ENCODE measurements at regions not wholly inside any gene's neighbourhood (a gene's known extent, or its start where the extent isn't known, plus 50 kb on each side); places are given as distances from the start of the nearest gene placed in this dataset.

DNA sequence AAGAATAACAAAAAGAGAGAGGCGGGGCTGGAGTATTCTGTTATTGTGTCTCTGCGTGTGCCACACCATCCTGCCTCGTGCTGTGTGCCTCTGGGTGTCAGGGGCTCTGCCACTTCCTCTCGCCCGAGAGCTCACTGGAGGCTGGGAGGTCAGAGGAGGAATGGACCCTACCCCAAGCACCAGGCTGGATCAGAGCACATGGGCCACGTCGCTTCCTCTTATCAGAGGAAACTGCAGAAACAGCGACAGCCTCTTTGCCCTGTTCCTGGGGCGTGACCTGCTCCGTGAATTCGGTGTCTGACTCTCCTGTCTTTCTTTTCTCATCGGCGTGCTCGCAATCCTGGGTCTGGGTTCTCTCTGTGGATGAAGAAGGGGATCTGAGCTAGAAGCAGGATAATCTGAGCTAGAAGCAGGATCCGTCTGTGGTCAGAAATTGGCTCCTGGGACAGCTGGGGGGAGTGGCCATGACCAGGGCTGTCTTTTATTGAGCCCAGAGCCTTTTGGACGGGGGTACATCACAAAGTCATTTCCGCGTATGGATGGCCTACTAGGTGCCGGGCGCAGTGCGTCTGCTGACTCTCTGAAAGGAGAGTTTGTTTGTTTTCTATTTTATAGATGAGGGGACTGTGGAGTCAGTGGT is 150.3 kb upstream of the COL5A1 start:
- no peaks in the 10 kb centered on the region for H3K9me3 ChIP-seq (ENCODE audit: severe bottlenecking)
- H3K36me3 ChIP-seq (ENCODE audit: low read depth) = no peaks in the 10 kb centered on the region
- no peak overlapping the region for H3K27ac ChIP-seq (ENCODE audit: poor library complexity, severe bottlenecking)
- DNase-seq (ENCODE audit: low spot score) = peak; percentile 24
- no peak for TF ChIP-seq CTCF (IDR thresholded peaks at IDR 0.05; ENCODE audit: poor library complexity, severe bottlenecking)
- H3K4me1 ChIP-seq (ENCODE audit: insufficient read depth, poor library complexity, severe bottlenecking) = no peaks in the 10 kb centered on the region
- no peaks in the 10 kb centered on the region for H3K27me3 ChIP-seq (ENCODE audit: insufficient read depth, poor library complexity, severe bottlenecking)
- no peak overlapping the region for H3K4me3 ChIP-seq (ENCODE audit: severe bottlenecking)
- no peak for ATAC-seq (ENCODE audit: low read depth)

GRCh38 chr9:134491856-134492255 is 149.7 kb upstream of the COL5A1 start:
- DNase-seq (ENCODE audit: low spot score) (peak; percentile 26), ATAC-seq (ENCODE audit: low read depth) (no peak)
- Histone ChIP-seq H3K9me3 (ENCODE audit: severe bottlenecking) (no peaks in the 10 kb centered on the region), H3K4me1 (ENCODE audit: insufficient read depth, poor library complexity, severe bottlenecking) (no peaks in the 10 kb centered on the region), H3K4me3 (ENCODE audit: severe bottlenecking) (no peak overlapping the region), H3K36me3 (ENCODE audit: low read depth) (no peaks in the 10 kb centered on the region), H3K27me3 (ENCODE audit: insufficient read depth, poor library complexity, severe bottlenecking) (no peaks in the 10 kb centered on the region), H3K27ac (ENCODE audit: poor library complexity, severe bottlenecking) (no peak overlapping the region)
- no peak for TF ChIP-seq CTCF (IDR thresholded peaks at IDR 0.05; ENCODE audit: poor library complexity, severe bottlenecking)

GRCh38 chr9:134492281-134492691 is 149.3 kb upstream of the COL5A1 start:
- ATAC-seq (ENCODE audit: low read depth) (no peak), DNase-seq (ENCODE audit: low spot score) (peak; percentile 28)
- Histone ChIP-seq H3K27ac (ENCODE audit: poor library complexity, severe bottlenecking) (no peak overlapping the region), H3K4me3 (ENCODE audit: severe bottlenecking) (no peak overlapping the region), H3K4me1 (ENCODE audit: insufficient read depth, poor library complexity, severe bottlenecking) (no peaks in the 10 kb centered on the region), H3K36me3 (ENCODE audit: low read depth) (no peaks in the 10 kb centered on the region), H3K27me3 (ENCODE audit: insufficient read depth, poor library complexity, severe bottlenecking) (no peaks in the 10 kb centered on the region), H3K9me3 (ENCODE audit: severe bottlenecking) (no peaks in the 10 kb centered on the region)
- no peak for TF ChIP-seq CTCF (IDR thresholded peaks at IDR 0.05; ENCODE audit: poor library complexity, severe bottlenecking)

DNA sequence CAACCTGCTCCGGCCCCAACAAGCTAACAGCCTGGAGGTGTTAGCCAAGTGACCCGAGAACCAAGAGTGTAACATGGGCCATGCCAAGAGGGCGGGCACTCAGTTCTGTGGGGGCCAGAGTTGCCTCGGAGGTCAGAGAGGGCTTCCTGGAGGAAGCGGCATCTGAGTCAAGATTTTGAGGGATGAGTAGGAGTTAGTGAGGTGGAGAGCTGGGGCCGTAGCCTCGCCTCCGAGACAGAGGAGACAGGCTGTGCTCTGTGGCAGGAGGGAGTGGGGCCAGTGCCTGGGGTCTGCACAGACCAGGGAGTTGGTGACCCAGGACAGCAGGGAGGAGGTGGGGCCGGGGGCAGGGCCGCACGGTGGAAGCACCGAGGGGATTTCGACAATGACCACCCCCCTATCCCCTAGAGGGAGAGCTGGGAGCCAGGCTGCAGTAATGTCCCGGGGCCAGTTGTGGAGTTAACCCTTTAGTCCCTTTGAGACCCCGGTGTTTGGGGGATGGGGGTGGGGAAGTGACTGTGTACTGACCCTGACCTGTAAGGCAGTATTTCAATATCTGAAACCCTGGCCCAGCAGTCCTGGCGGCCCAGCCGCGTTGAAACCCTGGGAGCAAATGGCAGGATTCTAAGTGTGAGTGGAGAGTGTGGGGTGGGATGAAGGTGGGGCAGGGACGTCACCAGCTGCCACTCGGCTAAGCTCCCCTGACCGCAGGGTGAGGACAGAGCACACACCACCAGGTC is 148.7 kb upstream of the COL5A1 start:
- peak; percentile 42 for DNase-seq (ENCODE audit: low spot score)
- Histone ChIP-seq H3K4me1 (ENCODE audit: insufficient read depth, poor library complexity, severe bottlenecking) (no peaks in the 10 kb centered on the region), H3K36me3 (ENCODE audit: low read depth) (no peaks in the 10 kb centered on the region), H3K27me3 (ENCODE audit: insufficient read depth, poor library complexity, severe bottlenecking) (no peaks in the 10 kb centered on the region), H3K27ac (ENCODE audit: poor library complexity, severe bottlenecking) (no peak overlapping the region), H3K9me3 (ENCODE audit: severe bottlenecking) (no peaks in the 10 kb centered on the region), H3K4me3 (ENCODE audit: severe bottlenecking) (no peak overlapping the region)
- no peak for ATAC-seq (ENCODE audit: low read depth)
- TF ChIP-seq CTCF (IDR thresholded peaks at IDR 0.05; ENCODE audit: poor library complexity, severe bottlenecking) = no peak
